ENCODE measurements at regions not wholly inside any gene's neighbourhood (a gene's known extent, or its start where the extent isn't known, plus 50 kb on each side); places are given as distances from the start of the nearest gene placed in this dataset.

GRCh38 chr7:46360811-46361210, 439.7 kb upstream of the IGFBP3 start:
- TF ChIP-seq TEAD4 (CRISPR knock-in tag; IDR thresholded peaks at IDR 0.05), result no peak
- TF ChIP-seq, protein P1, sequence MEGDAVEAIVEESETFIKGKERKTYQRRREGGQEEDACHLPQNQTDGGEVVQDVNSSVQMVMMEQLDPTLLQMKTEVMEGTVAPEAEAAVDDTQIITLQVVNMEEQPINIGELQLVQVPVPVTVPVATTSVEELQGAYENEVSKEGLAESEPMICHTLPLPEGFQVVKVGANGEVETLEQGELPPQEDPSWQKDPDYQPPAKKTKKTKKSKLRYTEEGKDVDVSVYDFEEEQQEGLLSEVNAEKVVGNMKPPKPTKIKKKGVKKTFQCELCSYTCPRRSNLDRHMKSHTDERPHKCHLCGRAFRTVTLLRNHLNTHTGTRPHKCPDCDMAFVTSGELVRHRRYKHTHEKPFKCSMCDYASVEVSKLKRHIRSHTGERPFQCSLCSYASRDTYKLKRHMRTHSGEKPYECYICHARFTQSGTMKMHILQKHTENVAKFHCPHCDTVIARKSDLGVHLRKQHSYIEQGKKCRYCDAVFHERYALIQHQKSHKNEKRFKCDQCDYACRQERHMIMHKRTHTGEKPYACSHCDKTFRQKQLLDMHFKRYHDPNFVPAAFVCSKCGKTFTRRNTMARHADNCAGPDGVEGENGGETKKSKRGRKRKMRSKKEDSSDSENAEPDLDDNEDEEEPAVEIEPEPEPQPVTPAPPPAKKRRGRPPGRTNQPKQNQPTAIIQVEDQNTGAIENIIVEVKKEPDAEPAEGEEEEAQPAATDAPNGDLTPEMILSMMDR (IDR thresholded peaks at IDR 0.05), result no peak
- TF ChIP-seq FOXP4 (CRISPR knock-in tag; IDR thresholded peaks at IDR 0.05), result no peak
- no peak for TF ChIP-seq ZSCAN18 (CRISPR knock-in tag; IDR thresholded peaks at IDR 0.05)
- TF ChIP-seq, protein P2, sequence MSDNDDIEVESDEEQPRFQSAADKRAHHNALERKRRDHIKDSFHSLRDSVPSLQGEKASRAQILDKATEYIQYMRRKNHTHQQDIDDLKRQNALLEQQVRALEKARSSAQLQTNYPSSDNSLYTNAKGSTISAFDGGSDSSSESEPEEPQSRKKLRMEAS (CRISPR knock-in tag; IDR thresholded peaks at IDR 0.05), result no peak
- TF ChIP-seq, protein P3, sequence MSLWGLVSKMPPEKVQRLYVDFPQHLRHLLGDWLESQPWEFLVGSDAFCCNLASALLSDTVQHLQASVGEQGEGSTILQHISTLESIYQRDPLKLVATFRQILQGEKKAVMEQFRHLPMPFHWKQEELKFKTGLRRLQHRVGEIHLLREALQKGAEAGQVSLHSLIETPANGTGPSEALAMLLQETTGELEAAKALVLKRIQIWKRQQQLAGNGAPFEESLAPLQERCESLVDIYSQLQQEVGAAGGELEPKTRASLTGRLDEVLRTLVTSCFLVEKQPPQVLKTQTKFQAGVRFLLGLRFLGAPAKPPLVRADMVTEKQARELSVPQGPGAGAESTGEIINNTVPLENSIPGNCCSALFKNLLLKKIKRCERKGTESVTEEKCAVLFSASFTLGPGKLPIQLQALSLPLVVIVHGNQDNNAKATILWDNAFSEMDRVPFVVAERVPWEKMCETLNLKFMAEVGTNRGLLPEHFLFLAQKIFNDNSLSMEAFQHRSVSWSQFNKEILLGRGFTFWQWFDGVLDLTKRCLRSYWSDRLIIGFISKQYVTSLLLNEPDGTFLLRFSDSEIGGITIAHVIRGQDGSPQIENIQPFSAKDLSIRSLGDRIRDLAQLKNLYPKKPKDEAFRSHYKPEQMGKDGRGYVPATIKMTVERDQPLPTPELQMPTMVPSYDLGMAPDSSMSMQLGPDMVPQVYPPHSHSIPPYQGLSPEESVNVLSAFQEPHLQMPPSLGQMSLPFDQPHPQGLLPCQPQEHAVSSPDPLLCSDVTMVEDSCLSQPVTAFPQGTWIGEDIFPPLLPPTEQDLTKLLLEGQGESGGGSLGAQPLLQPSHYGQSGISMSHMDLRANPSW (CRISPR knock-in tag; conservative IDR thresholded peaks at IDR 0.05; ENCODE audit: low read depth), result no peak
- TF ChIP-seq ZNF396 (CRISPR knock-in tag; IDR thresholded peaks at IDR 0.05; ENCODE audit: borderline replicate concordance), result no peak
